Upper lobe of left lung (tissue), 4 donors: ENCODE measurements at regions not wholly inside any gene's neighbourhood (a gene's known extent, or its start where the extent isn't known, plus 50 kb on each side); places are given as distances from the start of the nearest gene placed in this dataset.

Experiments
- CTCF ChIP-seq, 6 experiments: fragments of 450-650 bp in 4 of 6; fragments of 200-600 bp in 2 of 6; sonication (generic) in 2 of 6; IDR thresholded peaks; one replicate each; pipeline ENCODE4 v1.5.1; 2016 to 2019; ENCODE audit warnings: antibody characterized with exemption in 6 of 6
- EP300 ChIP-seq, 4 donors: sonication (generic); formaldehyde crosslinking; IDR thresholded peaks; one replicate each; pipeline ENCODE4 v1.5.1; 2017; ENCODE audit warnings: antibody characterized with exemption in 4 of 4, control low read depth in 2 of 4
- POLR2A ChIP-seq, 4 donors: fragments of 450-650 bp; IDR thresholded peaks; one replicate each; pipeline ENCODE4 v1.5.1; 2016 to 2017; ENCODE audit warnings: antibody characterized with exemption in 4 of 4, mild to moderate bottlenecking in 2 of 4

GRCh38 chr15:46280762-46281542, 646.1 kb downstream of the SQOR start:
- TF ChIP-seq EP300 (IDR thresholded peaks at IDR 0.05) (no peak), POLR2A (IDR thresholded peaks at IDR 0.05) (no peak), CTCF (IDR thresholded peaks at IDR 0.05) (peak in 1 of 6 experiments; percentile 17)
